GM12878 (cell line): ENCODE measurements at regions not wholly inside any gene's neighbourhood (a gene's known extent, or its start where the extent isn't known, plus 50 kb on each side); places are given as distances from the start of the nearest gene placed in this dataset.

ENCODE experiments used
- ATAC-seq: fragments of 200-7000 bp; cut with Tn5 transposase; 3 replicates; pipeline ENCODE4 v1.9.1; 2020; ENCODE audit warnings: mild to moderate bottlenecking, moderate library complexity
- BruUV-seq: library from RNA; stranded (reverse); fragments of 400-500 nt; replicated peaks from 2 replicates; lab custom pipeline; 2021; lab: Mats Ljungman, UMichigan
- CTCF ChIA-PET: fragments of 300-600 bp; sonication (Branson Sonifier 250); formaldehyde crosslinking; extraction: SDS; loops from one replicate; lab custom pipeline; 2021; ENCODE audit warnings: inconsistent platforms; lab: Yijun Ruan, JAX
- POLR2A ChIA-PET: fragments of 350-600 bp; formaldehyde crosslinking; extraction: SDS; loops from one replicate; lab custom pipeline; 2021; ENCODE audit warnings: inconsistent platforms; lab: Charles Lee
- RAD21 ChIA-PET: fragments of 300-600 bp; sonication (Branson Sonifier 250); formaldehyde crosslinking; loops from one replicate; lab custom pipeline; 2023; ENCODE audit warnings: antibody characterized with exemption; ENCODE audit not compliant: unreplicated experiment; lab: Charles Lee
- SMC1A ChIA-PET: fragments of 300-600 bp; sonication (Branson Sonifier 250); formaldehyde crosslinking; loops from one replicate; lab custom pipeline; 2023; ENCODE audit not compliant: unreplicated experiment, uncharacterized antibody; lab: Charles Lee
- DNase-seq: peaks from one replicate; pipeline ENCODE4 v3.0.0-alpha.2; 2011; ENCODE audit warnings: low read depth, low spot score
- FAIRE-seq: peaks from 3 replicates; lab custom pipeline; 2011; peaks lifted over from hg19 to GRCh38; lab: Jason Lieb, UNC
- H2AFZ ChIP-seq: 2 replicates; pipeline ENCODE4 v1.6.0; 2011; ENCODE audit warnings: low read depth, low read length, control low read depth; ENCODE audit not compliant: control insufficient read depth
- H3K27ac ChIP-seq: 2 replicates; pipeline ENCODE4 v1.5.1; 2011; ENCODE audit warnings: control low read depth; ENCODE audit not compliant: control insufficient read depth, insufficient read depth
- H3K27me3 ChIP-seq, 2 experiments: replicated peaks in 1 of 2; 2 replicates each; pipeline versions ENCODE4 v1.6.0 to v1.6.1; 2011; ENCODE audit warnings: low read length in 1 of 2; ENCODE audit not compliant: control insufficient read depth in 2 of 2, insufficient read depth in 2 of 2
- H3K36me3 ChIP-seq, 2 experiments: 2 replicates each; pipeline ENCODE4 v1.5.1; 2011; ENCODE audit warnings: low read length in 1 of 2; ENCODE audit not compliant: control insufficient read depth in 2 of 2, insufficient read depth in 2 of 2
- H3K4me1 ChIP-seq: 2 replicates; pipeline ENCODE4 v1.6.1; 2011; ENCODE audit warnings: mild to moderate bottlenecking, low read length, moderate library complexity, mixed read lengths; ENCODE audit not compliant: control insufficient read depth, insufficient read depth
- H3K4me2 ChIP-seq: 2 replicates; pipeline ENCODE4 v1.6.0; 2011; ENCODE audit warnings: control low read depth; ENCODE audit not compliant: control insufficient read depth, insufficient read depth
- H3K4me3 ChIP-seq: fragments of 200-600 bp; sonication (generic); 2 replicates; pipeline ENCODE4 v1.5.1; 2016
- H3K79me2 ChIP-seq: 2 replicates; pipeline ENCODE4 v1.6.0; 2011; ENCODE audit warnings: low read length; ENCODE audit not compliant: control insufficient read depth, insufficient read depth
- H3K9ac ChIP-seq: 2 replicates; pipeline ENCODE4 v1.8.0; 2011; ENCODE audit warnings: low read length, control low read depth, mixed read lengths; ENCODE audit not compliant: control insufficient read depth, insufficient read depth
- H3K9me3 ChIP-seq: replicated peaks from 3 replicates; pipeline ENCODE4 v1.5.1; 2011; ENCODE audit warnings: mild to moderate bottlenecking, low read length; ENCODE audit not compliant: control insufficient read depth, insufficient read depth
- H4K20me1 ChIP-seq: 2 replicates; pipeline ENCODE4 v1.6.0; 2011; ENCODE audit not compliant: control insufficient read depth, insufficient read depth
- BACH1 ChIP-seq: fragments of 450-650 bp; IDR thresholded peaks from 2 replicates; pipeline ENCODE4 v1.6.1; 2017; ENCODE audit warnings: mild to moderate bottlenecking, borderline replicate concordance
- CHD4 ChIP-seq: fragments of 200-600 bp; sonication (generic); IDR thresholded peaks from 2 replicates; pipeline ENCODE4 v1.6.1; 2016; ENCODE audit warnings: mild to moderate bottlenecking
- EP300 ChIP-seq, 2 experiments: fragments of 150-350 bp in 1 of 2; IDR thresholded peaks; 2 replicates each; pipeline ENCODE4 v1.6.1; 2011 to 2012; ENCODE audit warnings: low read depth in 2 of 2, low read length in 2 of 2, borderline replicate concordance in 1 of 2, improper control_type of control experiment in 1 of 2, inconsistent platforms in 1 of 2; ENCODE audit not compliant: control insufficient read depth in 1 of 2
- EZH2 ChIP-seq: IDR thresholded peaks from 2 replicates; pipeline ENCODE4 v1.6.1; 2012; ENCODE audit warnings: low read depth, mild to moderate bottlenecking, control low read depth, inconsistent platforms, low read length, borderline replicate concordance; ENCODE audit not compliant: control insufficient read depth
- HDAC2 ChIP-seq: fragments of 200-600 bp; sonication (generic); IDR thresholded peaks from 2 replicates; pipeline ENCODE4 v1.6.1; 2017
- IKZF1 ChIP-seq: fragments of 450-650 bp; conservative IDR thresholded peaks from 2 replicates; pipeline ENCODE4 v1.6.1; 2017; ENCODE audit warnings: antibody characterized with exemption, mild to moderate bottlenecking
- KLF5 ChIP-seq: fragments of 450-650 bp; IDR thresholded peaks from 2 replicates; pipeline ENCODE4 v1.6.1; 2014; ENCODE audit warnings: mild to moderate bottlenecking; ENCODE audit not compliant: partially characterized antibody
- MTA3 ChIP-seq: IDR thresholded peaks from 2 replicates; pipeline ENCODE4 v1.6.1; 2012; ENCODE audit warnings: low read length, inconsistent platforms, borderline replicate concordance
- NR2F1 ChIP-seq: fragments of 450-650 bp; conservative IDR thresholded peaks from 2 replicates; pipeline ENCODE4 v1.6.1; 2017; ENCODE audit warnings: mild to moderate bottlenecking
- POU2F2 ChIP-seq: IDR thresholded peaks from 3 replicates; pipeline ENCODE4 v1.6.1; 2011; ENCODE audit warnings: low read depth, mild to moderate bottlenecking, low read length, borderline replicate concordance
- RELA ChIP-seq: fragments of 450-650 bp; IDR thresholded peaks from 2 replicates; pipeline ENCODE4 v1.8.0; 2014; ENCODE audit warnings: borderline replicate concordance; ENCODE audit not compliant: partially characterized antibody
- SIN3A ChIP-seq: IDR thresholded peaks from 2 replicates; pipeline ENCODE4 v1.6.1; 2012; ENCODE audit warnings: low read depth, low read length, improper control_type of control experiment
- SMAD1 ChIP-seq: fragments of 450-650 bp; IDR thresholded peaks from 2 replicates; pipeline ENCODE4 v1.6.1; 2018; ENCODE audit warnings: mild to moderate bottlenecking, low read depth; ENCODE audit not compliant: partially characterized antibody
- SREBF1 ChIP-seq: IDR thresholded peaks from 2 replicates; pipeline ENCODE4 v1.6.1; 2012; ENCODE audit warnings: mild to moderate bottlenecking, low read length
- ZNF274 ChIP-seq: IDR thresholded peaks from one replicate; pipeline ENCODE4 v1.8.0; 2011; ENCODE audit not compliant: insufficient read length, insufficient read depth
- ZNF622 ChIP-seq: fragments of 450-650 bp; IDR thresholded peaks from 2 replicates; pipeline ENCODE4 v1.6.1; 2017; ENCODE audit warnings: mild to moderate bottlenecking, inconsistent platforms
- WGBS: methylation state at CpG from one replicate; pipeline ENCODE4 v1.1.6; 2016; ENCODE audit warnings: low lambda C conversion rate; ENCODE audit not compliant: insufficient replicate concordance, insufficient coverage; ENCODE audit errors: missing lambda C conversion rate; 5-methylcytosine and 5-hydroxymethylcytosine counted together
- in situ Hi-C: fragments of 300-500 bp; cut with MboI; formaldehyde crosslinking; loops from 9 replicates; pipeline ENCODE4 v1.14.3; 2018; ENCODE audit warnings: mixed read lengths
- intact Hi-C: fragments of 100-400 bp; cut with micrococcal nuclease; formaldehyde crosslinking; loops from one replicate; pipeline ENCODE4 v1.14.2; 2022; ENCODE audit not compliant: unreplicated experiment
- TF ChIP-seq, protein P1 (sequence below): fragments of 450-650 bp; IDR thresholded peaks from 2 replicates; pipeline ENCODE4 v1.6.1; 2016; ENCODE audit warnings: mild to moderate bottlenecking
- TF ChIP-seq, protein P2 (sequence below): fragments of 150-350 bp; IDR thresholded peaks from 2 replicates; pipeline ENCODE4 v1.6.1; 2014; ENCODE audit warnings: mild to moderate bottlenecking, low read depth, low read length
- TF ChIP-seq, protein P3 (sequence below): IDR thresholded peaks from 2 replicates; pipeline ENCODE4 v1.6.1; 2011; ENCODE audit warnings: borderline replicate concordance, low read depth, mild to moderate bottlenecking, moderate library complexity, mixed read lengths, low read length; ENCODE audit not compliant: insufficient read depth; ENCODE audit errors: extremely low read length

DNA sequence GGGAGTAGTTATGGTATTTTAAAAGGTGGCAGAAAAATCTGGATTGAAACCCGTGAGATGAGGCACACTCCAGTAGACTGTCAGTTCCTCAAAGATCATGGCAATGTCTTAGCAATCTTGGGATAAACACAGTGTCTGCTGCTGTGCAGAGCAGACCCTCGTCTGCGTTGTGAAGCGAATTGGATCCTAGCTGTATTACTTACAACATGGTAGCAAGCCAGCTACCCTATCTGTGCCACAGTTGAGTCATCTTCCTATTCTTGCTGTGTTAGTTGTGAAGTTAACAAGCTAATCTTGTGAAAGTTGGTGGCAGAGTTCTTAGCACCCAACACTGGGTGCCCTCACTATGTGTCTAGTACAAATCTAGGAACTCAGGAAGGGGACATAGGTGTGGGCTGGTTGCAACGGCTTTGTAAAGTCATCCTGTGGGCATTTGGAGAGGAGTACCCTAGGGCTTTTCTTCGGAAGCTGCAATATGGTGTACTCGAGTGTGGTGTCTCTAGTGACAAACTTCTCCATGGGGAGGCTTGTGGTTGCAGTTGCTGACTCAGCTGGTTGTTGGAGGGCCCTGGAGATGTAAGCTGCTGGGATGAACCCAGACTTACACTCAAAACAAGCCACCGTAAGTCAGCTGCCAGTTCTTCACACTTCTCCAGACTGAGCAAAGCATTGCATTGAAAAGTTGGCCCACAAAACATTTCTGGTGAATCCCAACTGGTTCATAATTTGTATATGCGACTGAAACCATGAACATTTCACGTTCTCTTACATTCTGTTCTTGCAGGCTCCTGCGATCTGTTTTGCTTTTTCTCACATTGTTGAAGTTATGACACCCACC lies 61.5 kb downstream of the ADCYAP1 start:
- CTCF ChIA-PET, result no interaction called here
- no TSS peak for BruUV-seq

More for the DNA sequence above, 61.5 kb downstream of the ADCYAP1 start:
- Histone ChIP-seq H3K27ac (no peak overlapping the region), H3K4me2 (no peak overlapping the region), H3K9me3 (no peaks in the 10 kb centered on the region), H3K36me3 (no peaks in the 10 kb centered on the region), H3K4me3 (no peak overlapping the region), H3K27me3 (no peaks in the 10 kb centered on the region), H4K20me1 (no peaks in the 10 kb centered on the region), H3K79me2 (no peaks in the 10 kb centered on the region), H3K9ac (no peak overlapping the region), H3K4me1 (no peaks in the 10 kb centered on the region), H2AFZ (no peak overlapping the region)
- SMC1A ChIA-PET, result no interaction called here
- WGBS, result 4% methylated on average over 11 of the region's 11 CpGs
- FAIRE-seq, result no peak
- DNase-seq, result no peak
- POLR2A ChIA-PET, result interaction anchor here (0.6 kb wide), 1 partner anchor 39 kb away, joined by 3 read pairs; no protein-coding TSS in a partner anchor
- in situ Hi-C loops, result loop anchor here (25.0 kb wide), 1 partner anchor 229 kb away; no protein-coding TSS in a partner anchor
- TF ChIP-seq SMAD1, result no peak
- TF ChIP-seq, protein P1, sequence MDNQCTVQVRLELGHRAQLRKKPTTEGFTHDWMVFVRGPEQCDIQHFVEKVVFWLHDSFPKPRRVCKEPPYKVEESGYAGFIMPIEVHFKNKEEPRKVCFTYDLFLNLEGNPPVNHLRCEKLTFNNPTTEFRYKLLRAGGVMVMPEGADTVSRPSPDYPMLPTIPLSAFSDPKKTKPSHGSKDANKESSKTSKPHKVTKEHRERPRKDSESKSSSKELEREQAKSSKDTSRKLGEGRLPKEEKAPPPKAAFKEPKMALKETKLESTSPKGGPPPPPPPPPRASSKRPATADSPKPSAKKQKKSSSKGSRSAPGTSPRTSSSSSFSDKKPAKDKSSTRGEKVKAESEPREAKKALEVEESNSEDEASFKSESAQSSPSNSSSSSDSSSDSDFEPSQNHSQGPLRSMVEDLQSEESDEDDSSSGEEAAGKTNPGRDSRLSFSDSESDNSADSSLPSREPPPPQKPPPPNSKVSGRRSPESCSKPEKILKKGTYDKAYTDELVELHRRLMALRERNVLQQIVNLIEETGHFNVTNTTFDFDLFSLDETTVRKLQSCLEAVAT, result no peak
- no peak for TF ChIP-seq CHD4
- TF ChIP-seq SIN3A, result no peak
- no peak for TF ChIP-seq SREBF1
- TF ChIP-seq MTA3, result no peak
- no peak for TF ChIP-seq KLF5
- no peak for TF ChIP-seq IKZF1
- no peak for TF ChIP-seq POU2F2
- no peak for TF ChIP-seq HDAC2
- TF ChIP-seq EP300 (IDR thresholded peaks at IDR 0.05; ENCODE audit: borderline replicate concordance in 1 of 2, control insufficient read depth in 1 of 2, low read depth in 2 of 2, low read length in 2 of 2), result no peak
- no peak for TF ChIP-seq NR2F1
- TF ChIP-seq EZH2, result no peak
- TF ChIP-seq, protein P2, sequence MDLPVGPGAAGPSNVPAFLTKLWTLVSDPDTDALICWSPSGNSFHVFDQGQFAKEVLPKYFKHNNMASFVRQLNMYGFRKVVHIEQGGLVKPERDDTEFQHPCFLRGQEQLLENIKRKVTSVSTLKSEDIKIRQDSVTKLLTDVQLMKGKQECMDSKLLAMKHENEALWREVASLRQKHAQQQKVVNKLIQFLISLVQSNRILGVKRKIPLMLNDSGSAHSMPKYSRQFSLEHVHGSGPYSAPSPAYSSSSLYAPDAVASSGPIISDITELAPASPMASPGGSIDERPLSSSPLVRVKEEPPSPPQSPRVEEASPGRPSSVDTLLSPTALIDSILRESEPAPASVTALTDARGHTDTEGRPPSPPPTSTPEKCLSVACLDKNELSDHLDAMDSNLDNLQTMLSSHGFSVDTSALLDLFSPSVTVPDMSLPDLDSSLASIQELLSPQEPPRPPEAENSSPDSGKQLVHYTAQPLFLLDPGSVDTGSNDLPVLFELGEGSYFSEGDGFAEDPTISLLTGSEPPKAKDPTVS, result no peak
- TF ChIP-seq RELA, result no peak
- no peak for TF ChIP-seq BACH1
- TF ChIP-seq ZNF622, result no peak
- TF ChIP-seq, protein P3, sequence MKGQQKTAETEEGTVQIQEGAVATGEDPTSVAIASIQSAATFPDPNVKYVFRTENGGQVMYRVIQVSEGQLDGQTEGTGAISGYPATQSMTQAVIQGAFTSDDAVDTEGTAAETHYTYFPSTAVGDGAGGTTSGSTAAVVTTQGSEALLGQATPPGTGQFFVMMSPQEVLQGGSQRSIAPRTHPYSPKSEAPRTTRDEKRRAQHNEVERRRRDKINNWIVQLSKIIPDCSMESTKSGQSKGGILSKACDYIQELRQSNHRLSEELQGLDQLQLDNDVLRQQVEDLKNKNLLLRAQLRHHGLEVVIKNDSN, result no peak
- TF ChIP-seq ZNF274, result no peak
- no peak for ATAC-seq
- RAD21 ChIA-PET, result no interaction called here
- intact Hi-C loops, result no loop called here
